ENCODE measurements at regions not wholly inside any gene's neighbourhood (a gene's known extent, or its start where the extent isn't known, plus 50 kb on each side); places are given as distances from the start of the nearest gene placed in this dataset.

- Histone ChIP-seq H3K79me2 (ENCODE audit: insufficient read depth, low read length) (no peaks in the 10 kb centered on the region), H3K4me2 (ENCODE audit: low read length) (no peak overlapping the region), H3K36me3 (ENCODE audit: control insufficient read depth in 1 of 2, insufficient read depth in 2 of 2, low read length in 2 of 2) (no peaks in the 10 kb centered on the region), H3K9ac (ENCODE audit: low read length) (no peak overlapping the region), H3K4me3 (replicated peaks in 1 of 2; ENCODE audit: low read depth in 1 of 2, low read length in 2 of 2) (no peak overlapping the region), H3K27me3 (ENCODE audit: insufficient read depth, low read length) (no peaks in the 10 kb centered on the region), H3K9me2 (ENCODE audit: insufficient read depth) (no peaks in the 10 kb centered on the region), H2AFZ (ENCODE audit: low read depth, low read length, poor library complexity, severe bottlenecking) (no peak overlapping the region), H3K4me1 (ENCODE audit: control insufficient read depth in 1 of 2, insufficient read depth in 2 of 2, low read length in 2 of 2) (no peaks in the 10 kb centered on the region), H3K9me3 (ENCODE audit: control insufficient read depth in 1 of 2, insufficient read depth in 1 of 2, low read depth in 1 of 2, low read length in 2 of 2) (no peaks in the 10 kb centered on the region), H4K20me1 (ENCODE audit: insufficient read depth) (no peaks in the 10 kb centered on the region), H3K27ac (ENCODE audit: low read depth, low read length) (no peak overlapping the region)
- no peak for TF ChIP-seq CBX3 (IDR thresholded peaks at IDR 0.05; ENCODE audit: low read depth)
- TF ChIP-seq, protein P1, sequence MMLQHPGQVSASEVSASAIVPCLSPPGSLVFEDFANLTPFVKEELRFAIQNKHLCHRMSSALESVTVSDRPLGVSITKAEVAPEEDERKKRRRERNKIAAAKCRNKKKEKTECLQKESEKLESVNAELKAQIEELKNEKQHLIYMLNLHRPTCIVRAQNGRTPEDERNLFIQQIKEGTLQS (IDR thresholded peaks at IDR 0.05), result no peak
- TF ChIP-seq MAX (IDR thresholded peaks at IDR 0.05), result no peak
- TF ChIP-seq SIN3A (IDR thresholded peaks at IDR 0.05; ENCODE audit: low read depth), result no peak
- TF ChIP-seq TCF7L2 (IDR thresholded peaks at IDR 0.05; ENCODE audit: borderline replicate concordance, extremely low read depth, insufficient read depth, insufficient read length), result no peak
- TF ChIP-seq EZH2phosphoT487 (IDR thresholded peaks at IDR 0.05; ENCODE audit: borderline replicate concordance), result no peak
- TF ChIP-seq POLR2A (IDR thresholded peaks at IDR 0.05; ENCODE audit: borderline replicate concordance, extremely low read depth, insufficient read depth, insufficient read length), result no peak
- no peak for TF ChIP-seq FOSL1 (IDR thresholded peaks at IDR 0.05; ENCODE audit: low read depth)
- no peak for TF ChIP-seq POLR2AphosphoS5 (IDR thresholded peaks at IDR 0.05; ENCODE audit: low read depth, low read length)
- no peak for TF ChIP-seq CEBPB (IDR thresholded peaks at IDR 0.05; ENCODE audit: low read depth)
- TF ChIP-seq, protein P2, sequence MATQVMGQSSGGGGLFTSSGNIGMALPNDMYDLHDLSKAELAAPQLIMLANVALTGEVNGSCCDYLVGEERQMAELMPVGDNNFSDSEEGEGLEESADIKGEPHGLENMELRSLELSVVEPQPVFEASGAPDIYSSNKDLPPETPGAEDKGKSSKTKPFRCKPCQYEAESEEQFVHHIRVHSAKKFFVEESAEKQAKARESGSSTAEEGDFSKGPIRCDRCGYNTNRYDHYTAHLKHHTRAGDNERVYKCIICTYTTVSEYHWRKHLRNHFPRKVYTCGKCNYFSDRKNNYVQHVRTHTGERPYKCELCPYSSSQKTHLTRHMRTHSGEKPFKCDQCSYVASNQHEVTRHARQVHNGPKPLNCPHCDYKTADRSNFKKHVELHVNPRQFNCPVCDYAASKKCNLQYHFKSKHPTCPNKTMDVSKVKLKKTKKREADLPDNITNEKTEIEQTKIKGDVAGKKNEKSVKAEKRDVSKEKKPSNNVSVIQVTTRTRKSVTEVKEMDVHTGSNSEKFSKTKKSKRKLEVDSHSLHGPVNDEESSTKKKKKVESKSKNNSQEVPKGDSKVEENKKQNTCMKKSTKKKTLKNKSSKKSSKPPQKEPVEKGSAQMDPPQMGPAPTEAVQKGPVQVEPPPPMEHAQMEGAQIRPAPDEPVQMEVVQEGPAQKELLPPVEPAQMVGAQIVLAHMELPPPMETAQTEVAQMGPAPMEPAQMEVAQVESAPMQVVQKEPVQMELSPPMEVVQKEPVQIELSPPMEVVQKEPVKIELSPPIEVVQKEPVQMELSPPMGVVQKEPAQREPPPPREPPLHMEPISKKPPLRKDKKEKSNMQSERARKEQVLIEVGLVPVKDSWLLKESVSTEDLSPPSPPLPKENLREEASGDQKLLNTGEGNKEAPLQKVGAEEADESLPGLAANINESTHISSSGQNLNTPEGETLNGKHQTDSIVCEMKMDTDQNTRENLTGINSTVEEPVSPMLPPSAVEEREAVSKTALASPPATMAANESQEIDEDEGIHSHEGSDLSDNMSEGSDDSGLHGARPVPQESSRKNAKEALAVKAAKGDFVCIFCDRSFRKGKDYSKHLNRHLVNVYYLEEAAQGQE (IDR thresholded peaks at IDR 0.05; ENCODE audit: low read depth), result no peak
- TF ChIP-seq ELF1 (IDR thresholded peaks at IDR 0.05; ENCODE audit: borderline replicate concordance, low read depth), result no peak
- TF ChIP-seq ZNF274 (IDR thresholded peaks at IDR 0.05; ENCODE audit: low read depth, low read length), result no peak
- ChIA-PET POLR2A (no interaction called here), CTCF (no interaction called here), RAD21 (ENCODE audit: low non-redundant PET in 1 of 2, low total read pairs in 2 of 2, uncharacterized antibody in 2 of 2, unreplicated experiment in 2 of 2) (no interaction called here)
- no peak for DNase-seq (ENCODE audit: low read depth, low spot score)
- intact Hi-C loops (cut with micrococcal nuclease), result no loop called here
- no peak for ATAC-seq
- BruUV-seq (replicated peaks), result no TSS peak
Observed at GRCh38 chr7:27412164-27412563, 169.6 kb downstream of the EVX1 start.
